SK-N-MC (cell line): ENCODE measurements at regions not wholly inside any gene's neighbourhood (a gene's known extent, or its start where the extent isn't known, plus 50 kb on each side); places are given as distances from the start of the nearest gene placed in this dataset.
"Not testable (repeated sequence)": the region's sequence is repeated elsewhere in the genome, so short reads cannot be mapped to it uniquely, and the experiment has no call there.

Experiments
- DNase-seq: peaks from one replicate; pipeline ENCODE4 v3.0.0-alpha.2; 2011; ENCODE audit warnings: low read depth, low spot score
- H3K27ac ChIP-seq: fragments of 200-600 bp; sonication (generic); 2 replicates; pipeline ENCODE4 v1.5.1; 2016; ENCODE audit warnings: mixed run types
- H3K36me3 ChIP-seq: fragments of 200-600 bp; sonication (generic); 2 replicates; pipeline ENCODE4 v1.6.1; 2017; ENCODE audit warnings: antibody characterized with exemption, low read length, mixed read lengths; ENCODE audit not compliant: insufficient read depth
- H3K4me3 ChIP-seq: fragments of 200-600 bp; sonication (generic); 2 replicates; pipeline ENCODE4 v1.5.1; 2016
- H3K9ac ChIP-seq: fragments of 200-600 bp; sonication (generic); 2 replicates; pipeline ENCODE4 v1.8.0; 2017; ENCODE audit warnings: mixed run types, mixed read lengths; ENCODE audit not compliant: insufficient read length
- H3K9me3 ChIP-seq: fragments of 200-600 bp; sonication (generic); 2 replicates; pipeline ENCODE4 v1.6.1; 2017; ENCODE audit warnings: low read depth, mild to moderate bottlenecking, antibody characterized with exemption, low read length, moderate library complexity, mixed read lengths
- EZH2 ChIP-seq: fragments of 200-600 bp; sonication (generic); IDR thresholded peaks from one replicate; pipeline ENCODE4 v1.6.1; 2017; ENCODE audit warnings: antibody characterized with exemption
- FOXP2 ChIP-seq: optimal IDR thresholded peaks from 2 replicates; pipeline ENCODE3; 2011; ENCODE audit warnings: mild to moderate bottlenecking, moderate library complexity; ENCODE audit not compliant: insufficient read depth; ENCODE audit errors: extremely low read length, control extremely low read depth
- POLR2AphosphoS5 ChIP-seq: IDR thresholded peaks from 2 replicates; pipeline ENCODE4 v1.6.1; 2012; ENCODE audit warnings: mild to moderate bottlenecking, low read depth, low read length, borderline replicate concordance

- no peak for DNase-seq
- H3K4me3 ChIP-seq = no peak overlapping the region
- H3K9me3 ChIP-seq = no peaks in the 10 kb centered on the region
- no peak overlapping the region for H3K9ac ChIP-seq
- no peak overlapping the region for H3K27ac ChIP-seq
- TF ChIP-seq FOXP2 (no peak), POLR2AphosphoS5 (no peak), EZH2 (no peak)
- no peaks in the 10 kb centered on the region for H3K36me3 ChIP-seq
Observed at GRCh38 chr9:99635032-99635431, 186.7 kb upstream of the NR4A3 start.

- no peak overlapping the region for H3K9ac ChIP-seq
- H3K27ac ChIP-seq = no peak overlapping the region
- TF ChIP-seq FOXP2 (no peak), POLR2AphosphoS5 (no peak), EZH2 (no peak)
- no peaks in the 10 kb centered on the region for H3K36me3 ChIP-seq
- no peak overlapping the region for H3K4me3 ChIP-seq
- DNase-seq = no peak
- H3K9me3 ChIP-seq = no peaks in the 10 kb centered on the region
Observed at GRCh38 chr9:99637641-99638040, 184.0 kb upstream of the NR4A3 start.

GRCh38 chr9:99638971-99639370 lies 182.7 kb upstream of the NR4A3 start:
- Histone ChIP-seq H3K9me3 (no peaks in the 10 kb centered on the region), H3K9ac (no peak overlapping the region), H3K4me3 (no peak overlapping the region), H3K36me3 (no peaks in the 10 kb centered on the region), H3K27ac (no peak overlapping the region)
- DNase-seq = no peak
- TF ChIP-seq EZH2 (no peak), POLR2AphosphoS5 (no peak), FOXP2 (no peak)

- H3K9me3 ChIP-seq = no peaks in the 10 kb centered on the region
- H3K4me3 ChIP-seq = no peak overlapping the region
- no peak overlapping the region for H3K27ac ChIP-seq
- H3K36me3 ChIP-seq = no peaks in the 10 kb centered on the region
- no peak overlapping the region for H3K9ac ChIP-seq
- no peak for TF ChIP-seq POLR2AphosphoS5
- no peak for TF ChIP-seq EZH2
- no peak for TF ChIP-seq FOXP2
- no peak for DNase-seq
Observed at GRCh38 chr9:99647604-99648003, 174.1 kb upstream of the NR4A3 start.

- H3K9ac ChIP-seq = no peak overlapping the region
- H3K4me3 ChIP-seq = no peak overlapping the region
- H3K36me3 ChIP-seq = no peaks in the 10 kb centered on the region
- TF ChIP-seq FOXP2 = no peak
- no peak for TF ChIP-seq EZH2
- no peak for TF ChIP-seq POLR2AphosphoS5
- no peak for DNase-seq
- H3K9me3 ChIP-seq = no peaks in the 10 kb centered on the region
- no peak overlapping the region for H3K27ac ChIP-seq
Observed at GRCh38 chr9:99650187-99650874, 171.4 kb upstream of the NR4A3 start.

- Histone ChIP-seq H3K9ac (no peak overlapping the region), H3K9me3 (no peaks in the 10 kb centered on the region), H3K4me3 (no peak overlapping the region), H3K36me3 (no peaks in the 10 kb centered on the region), H3K27ac (no peak overlapping the region)
- TF ChIP-seq POLR2AphosphoS5 (no peak), FOXP2 (no peak), EZH2 (no peak)
- DNase-seq = no peak
Observed at GRCh38 chr9:99660191-99660636, 161.5 kb upstream of the NR4A3 start.

GRCh38 chr9:99663297-99663696 lies 158.4 kb upstream of the NR4A3 start:
- H3K4me3 ChIP-seq = no peak overlapping the region
- no peak overlapping the region for H3K9ac ChIP-seq
- no peaks in the 10 kb centered on the region for H3K9me3 ChIP-seq
- TF ChIP-seq FOXP2 = no peak
- no peak for TF ChIP-seq EZH2
- no peak for TF ChIP-seq POLR2AphosphoS5
- no peaks in the 10 kb centered on the region for H3K36me3 ChIP-seq
- no peak overlapping the region for H3K27ac ChIP-seq
- no peak for DNase-seq

- no peak overlapping the region for H3K9ac ChIP-seq
- TF ChIP-seq POLR2AphosphoS5 (no peak), FOXP2 (no peak), EZH2 (no peak)
- H3K9me3 ChIP-seq = no peaks in the 10 kb centered on the region
- H3K27ac ChIP-seq = no peak overlapping the region
- no peak overlapping the region for H3K4me3 ChIP-seq
- no peak for DNase-seq
- H3K36me3 ChIP-seq = no peaks in the 10 kb centered on the region
Observed at GRCh38 chr9:99663856-99664255, 157.8 kb upstream of the NR4A3 start.

- Histone ChIP-seq H3K4me3 (no peak overlapping the region), H3K9me3 (no peaks in the 10 kb centered on the region), H3K27ac (no peak overlapping the region), H3K9ac (no peak overlapping the region), H3K36me3 (no peaks in the 10 kb centered on the region)
- no peak for TF ChIP-seq EZH2
- TF ChIP-seq FOXP2 = no peak
- no peak for TF ChIP-seq POLR2AphosphoS5
- DNase-seq = no peak
Observed at GRCh38 chr9:99666571-99666970, 155.1 kb upstream of the NR4A3 start.

GRCh38 chr9:99670886-99671285 lies 150.8 kb upstream of the NR4A3 start:
- not testable (repeated sequence) for H3K9me3 ChIP-seq, DNase-seq, H3K4me3 ChIP-seq, H3K9ac ChIP-seq, H3K36me3 ChIP-seq, H3K27ac ChIP-seq
